Activated T-helper 2 cell treated with anti-CD3 and anti-CD28 coated beads, Interferon-gamma antibody, Interleukin-2, Interleukin-4, amounts not matched to agents 10 μg/mL and 5 μg/mL and 100 μg/mL, durations not matched to agents 14 hours and 24 hours and 36 hours (primary cell): ENCODE measurements at regions not wholly inside any gene's neighbourhood (a gene's known extent, or its start where the extent isn't known, plus 50 kb on each side); places are given as distances from the start of the nearest gene placed in this dataset.

ENCODE experiments used
- DNase-seq: peaks from one replicate; pipeline ENCODE4 v3.0.0; 2021; ENCODE audit warnings: low spot score
- H3K27ac Mint-ChIP-seq: one replicate; pipeline ENCODE4 v1.8.0; 2021; ENCODE audit warnings: mixed read lengths
- H3K27me3 Mint-ChIP-seq: one replicate; pipeline ENCODE4 v1.8.0; 2021; ENCODE audit warnings: low read depth, mixed read lengths
- H3K36me3 Mint-ChIP-seq: one replicate; pipeline ENCODE4 v1.8.0; 2021; ENCODE audit warnings: low read depth, mixed read lengths
- H3K4me1 Mint-ChIP-seq: one replicate; pipeline ENCODE4 v1.8.0; 2021; ENCODE audit warnings: low read depth, mixed read lengths
- H3K4me3 Mint-ChIP-seq: one replicate; pipeline ENCODE4 v1.8.0; 2021; ENCODE audit warnings: low read depth, mild to moderate bottlenecking, moderate library complexity, mixed read lengths
- H3K9me3 Mint-ChIP-seq: one replicate; pipeline ENCODE4 v1.8.0; 2021; ENCODE audit warnings: mixed read lengths
- intact Hi-C: fragments of 100-400 bp; cut with micrococcal nuclease; formaldehyde crosslinking; loops from one replicate; pipeline ENCODE4 v1.15.1; 2023

GRCh38 chr2:3126911-3127621, 250.6 kb downstream of the EIPR1 start:
- H3K36me3 Mint-ChIP-seq = no peaks in the 10 kb centered on the region
- H3K9me3 Mint-ChIP-seq = no peaks in the 10 kb centered on the region
- DNase-seq = no peak
- H3K27me3 Mint-ChIP-seq = no peaks in the 10 kb centered on the region
- intact Hi-C loops = no loop called here
- no peak overlapping the region for H3K4me3 Mint-ChIP-seq
- no peak overlapping the region for H3K27ac Mint-ChIP-seq
- no peaks in the 10 kb centered on the region for H3K4me1 Mint-ChIP-seq

- no peaks in the 10 kb centered on the region for H3K9me3 Mint-ChIP-seq
- H3K4me1 Mint-ChIP-seq = peaks cover 3% of the 10 kb centered on the region
- no peak for DNase-seq
- H3K36me3 Mint-ChIP-seq = no peaks in the 10 kb centered on the region
- H3K27me3 Mint-ChIP-seq = no peaks in the 10 kb centered on the region
- H3K4me3 Mint-ChIP-seq = no peak overlapping the region
- H3K27ac Mint-ChIP-seq = no peak overlapping the region
- intact Hi-C loops = no loop called here
Observed at GRCh38 chr2:3126171-3126910, 251.3 kb downstream of the EIPR1 start.

DNA sequence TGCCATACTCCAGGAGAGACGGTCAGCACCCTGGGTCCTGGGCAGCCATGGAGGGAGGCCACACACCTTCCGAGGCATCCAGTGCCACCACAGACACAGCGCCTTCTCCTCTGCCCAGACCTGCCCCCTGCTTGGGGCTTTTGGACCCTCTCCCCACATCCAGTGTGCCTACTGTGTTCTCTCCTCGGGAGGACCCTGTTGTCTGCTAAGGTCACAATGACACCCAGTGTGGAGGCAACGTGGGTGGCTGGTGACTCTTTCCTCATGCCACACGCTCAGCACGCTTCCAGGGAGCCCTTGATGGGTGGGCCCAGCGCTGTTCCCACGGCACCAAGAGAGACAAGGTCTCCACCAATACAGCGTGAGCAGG, 251.9 kb downstream of the EIPR1 start:
- Mint-ChIP-seq H3K9me3 (no peaks in the 10 kb centered on the region), H3K27me3 (no peaks in the 10 kb centered on the region), H3K4me3 (no peak overlapping the region), H3K4me1 (peaks cover 4% of the 10 kb centered on the region), H3K36me3 (no peaks in the 10 kb centered on the region), H3K27ac (no peak overlapping the region)
- DNase-seq = no peak
- intact Hi-C loops = no loop called here

GRCh38 chr2:3125001-3125760, 252.4 kb downstream of the EIPR1 start:
- no peak overlapping the region for H3K27ac Mint-ChIP-seq
- H3K4me3 Mint-ChIP-seq = no peak overlapping the region
- no peak for DNase-seq
- H3K9me3 Mint-ChIP-seq = no peaks in the 10 kb centered on the region
- no peaks in the 10 kb centered on the region for H3K27me3 Mint-ChIP-seq
- H3K36me3 Mint-ChIP-seq = no peaks in the 10 kb centered on the region
- H3K4me1 Mint-ChIP-seq = peaks cover 4% of the 10 kb centered on the region
- intact Hi-C loops = no loop called here

- Mint-ChIP-seq H3K36me3 (no peaks in the 10 kb centered on the region), H3K27me3 (no peaks in the 10 kb centered on the region), H3K9me3 (no peaks in the 10 kb centered on the region), H3K4me1 (peaks cover 4% of the 10 kb centered on the region), H3K4me3 (no peak overlapping the region), H3K27ac (no peak overlapping the region)
- intact Hi-C loops = no loop called here
- DNase-seq = no peak
Observed at GRCh38 chr2:3122525-3122924, 255.1 kb downstream of the EIPR1 start.

GRCh38 chr2:3121601-3122000, 256.0 kb downstream of the EIPR1 start:
- intact Hi-C loops = no loop called here
- no peak overlapping the region for H3K4me3 Mint-ChIP-seq
- H3K27me3 Mint-ChIP-seq = no peaks in the 10 kb centered on the region
- no peaks in the 10 kb centered on the region for H3K36me3 Mint-ChIP-seq
- no peak for DNase-seq
- no peaks in the 10 kb centered on the region for H3K9me3 Mint-ChIP-seq
- peaks cover 4% of the 10 kb centered on the region for H3K4me1 Mint-ChIP-seq
- H3K27ac Mint-ChIP-seq = no peak overlapping the region

DNA sequence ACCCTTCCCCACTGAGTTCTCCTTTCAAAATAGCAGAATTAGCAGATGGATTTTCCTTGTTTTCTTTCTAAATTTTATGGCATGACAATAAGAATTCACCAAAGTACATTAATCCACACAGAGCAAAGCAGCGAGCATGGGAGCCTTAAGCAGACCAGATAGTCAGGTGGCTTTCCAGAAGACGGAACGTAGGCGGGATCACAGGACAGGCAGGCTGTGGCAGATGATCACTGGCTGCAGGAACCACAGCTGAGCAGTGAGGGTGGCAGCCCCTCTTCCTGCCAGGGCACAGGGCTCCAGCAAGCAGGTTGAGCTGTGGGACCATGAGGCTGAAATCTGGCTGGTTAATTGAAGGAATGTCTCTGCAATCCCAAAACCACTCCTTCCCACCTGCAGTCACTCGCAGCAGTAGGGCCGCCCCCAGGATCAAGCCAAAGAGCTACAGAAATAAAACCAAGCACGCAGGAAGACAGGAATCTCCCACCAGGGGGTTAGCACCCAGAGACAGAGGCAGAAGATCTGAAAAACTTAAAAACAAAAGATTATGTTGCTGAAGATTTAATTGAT, 259.9 kb downstream of the EIPR1 start:
- Mint-ChIP-seq H3K4me1 (peaks cover 4% of the 10 kb centered on the region), H3K9me3 (no peaks in the 10 kb centered on the region), H3K27me3 (no peaks in the 10 kb centered on the region), H3K4me3 (no peak overlapping the region), H3K27ac (no peak overlapping the region), H3K36me3 (no peaks in the 10 kb centered on the region)
- DNase-seq = no peak
- intact Hi-C loops = no loop called here

DNA sequence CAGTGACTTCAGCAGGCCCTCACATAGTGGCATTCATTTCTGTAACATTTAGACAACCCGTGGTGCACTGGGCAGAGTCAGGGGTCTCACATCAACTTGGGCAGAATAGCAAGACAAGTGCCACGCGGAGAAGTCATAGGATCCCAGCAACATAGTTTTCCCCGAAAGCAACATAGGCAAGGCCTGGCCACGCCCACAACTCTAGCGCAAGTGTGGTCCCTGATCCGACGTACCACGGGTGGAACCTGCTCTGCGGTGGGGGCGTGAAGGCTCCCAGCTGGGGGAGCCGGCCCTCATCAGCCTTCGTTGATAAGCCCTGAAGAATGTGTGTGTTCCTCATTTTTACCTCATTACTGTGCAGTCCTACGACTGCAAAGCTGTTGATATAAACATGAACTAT, 261.2 kb downstream of the EIPR1 start:
- Mint-ChIP-seq H3K4me3 (no peak overlapping the region), H3K9me3 (no peaks in the 10 kb centered on the region), H3K4me1 (peaks cover under 1% of the 10 kb centered on the region), H3K27ac (no peak overlapping the region), H3K27me3 (no peaks in the 10 kb centered on the region), H3K36me3 (no peaks in the 10 kb centered on the region)
- intact Hi-C loops = no loop called here
- no peak for DNase-seq

DNA sequence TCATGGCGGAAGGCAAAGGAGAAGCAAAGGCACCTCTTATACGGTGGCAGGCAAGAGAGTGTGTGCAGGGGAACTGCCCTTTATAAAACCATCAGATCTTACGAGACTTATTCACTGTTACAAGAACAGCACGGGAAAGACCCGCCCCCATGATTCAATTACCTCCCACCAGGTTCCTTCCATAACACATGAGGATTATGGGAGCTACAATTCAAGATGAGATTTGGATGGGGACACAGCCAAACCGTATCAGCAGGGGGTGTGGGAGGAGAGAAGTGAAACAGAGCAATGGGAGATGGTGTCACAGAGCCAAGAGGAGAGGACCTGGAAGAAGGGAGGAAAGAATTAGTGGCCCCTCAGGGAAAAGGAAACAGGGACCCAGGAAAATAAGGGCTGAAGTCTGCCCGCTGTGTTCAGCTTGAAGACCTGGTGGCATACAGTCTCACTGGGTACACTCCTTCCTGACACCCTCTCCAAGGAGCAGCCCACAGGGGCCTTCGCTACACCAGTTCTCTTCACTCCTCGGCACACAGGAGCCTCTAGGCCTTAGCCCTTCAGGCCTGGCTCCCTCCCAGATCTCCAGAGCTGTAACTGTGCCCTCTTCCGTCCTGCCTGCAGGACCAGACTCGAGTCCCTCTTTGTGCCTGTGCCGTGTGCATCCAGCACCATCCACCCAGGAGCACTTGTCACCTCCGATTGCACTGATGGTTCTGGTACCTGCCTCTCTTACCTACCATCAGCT, 262.1 kb downstream of the EIPR1 start:
- intact Hi-C loops = no loop called here
- Mint-ChIP-seq H3K27me3 (no peaks in the 10 kb centered on the region), H3K9me3 (peaks cover 6% of the 10 kb centered on the region), H3K4me3 (no peak overlapping the region), H3K36me3 (no peaks in the 10 kb centered on the region), H3K27ac (no peak overlapping the region), H3K4me1 (no peaks in the 10 kb centered on the region)
- DNase-seq = no peak

DNA sequence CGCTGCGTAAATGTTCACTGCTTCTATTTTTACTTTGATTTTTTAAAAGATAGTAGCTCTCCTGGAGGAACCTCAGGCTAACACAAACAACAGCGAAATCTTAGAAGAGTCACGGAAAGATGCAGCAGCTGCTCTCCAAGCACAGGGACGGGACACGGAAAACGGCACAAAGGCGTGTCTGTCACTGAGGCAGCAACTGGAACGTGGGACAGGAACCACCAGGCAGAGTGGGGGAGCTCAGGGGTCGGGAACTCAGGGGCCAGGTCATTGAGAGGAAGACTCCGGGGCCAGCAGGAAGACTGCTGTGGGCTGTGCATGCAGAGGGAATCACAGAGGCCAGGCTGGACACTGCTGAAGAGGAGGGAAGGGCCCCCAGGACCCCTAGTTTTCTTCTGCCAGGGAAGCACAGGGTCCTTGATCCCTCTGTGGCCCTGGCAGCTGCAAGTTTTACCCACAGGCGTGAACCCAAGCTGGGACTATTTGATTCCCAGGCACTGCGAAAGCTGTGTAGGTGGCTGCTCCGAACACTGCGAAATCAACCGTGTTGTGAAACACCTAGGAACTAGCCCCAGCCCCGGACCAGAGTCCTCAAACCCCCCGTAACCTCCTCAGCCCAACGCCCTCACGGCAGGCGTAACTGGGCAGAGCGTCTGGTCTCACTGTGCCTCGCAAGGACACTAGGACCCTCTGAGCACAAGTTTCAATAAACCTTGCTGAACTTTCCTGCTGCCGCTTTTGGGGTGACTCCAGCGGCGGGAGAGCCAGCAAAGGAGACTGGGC, 263.0 kb downstream of the EIPR1 start:
- H3K9me3 Mint-ChIP-seq = peaks cover 12% of the 10 kb centered on the region
- no peak overlapping the region for H3K27ac Mint-ChIP-seq
- H3K36me3 Mint-ChIP-seq = no peaks in the 10 kb centered on the region
- H3K4me1 Mint-ChIP-seq = no peaks in the 10 kb centered on the region
- intact Hi-C loops = no loop called here
- no peaks in the 10 kb centered on the region for H3K27me3 Mint-ChIP-seq
- H3K4me3 Mint-ChIP-seq = no peak overlapping the region
- no peak for DNase-seq

- H3K27me3 Mint-ChIP-seq = no peaks in the 10 kb centered on the region
- intact Hi-C loops = no loop called here
- H3K9me3 Mint-ChIP-seq = peaks cover 12% of the 10 kb centered on the region
- DNase-seq = no peak
- no peak overlapping the region for H3K27ac Mint-ChIP-seq
- H3K4me1 Mint-ChIP-seq = no peaks in the 10 kb centered on the region
- H3K36me3 Mint-ChIP-seq = no peaks in the 10 kb centered on the region
- no peak overlapping the region for H3K4me3 Mint-ChIP-seq
Observed at GRCh38 chr2:3113769-3114168, 263.8 kb downstream of the EIPR1 start.

DNA sequence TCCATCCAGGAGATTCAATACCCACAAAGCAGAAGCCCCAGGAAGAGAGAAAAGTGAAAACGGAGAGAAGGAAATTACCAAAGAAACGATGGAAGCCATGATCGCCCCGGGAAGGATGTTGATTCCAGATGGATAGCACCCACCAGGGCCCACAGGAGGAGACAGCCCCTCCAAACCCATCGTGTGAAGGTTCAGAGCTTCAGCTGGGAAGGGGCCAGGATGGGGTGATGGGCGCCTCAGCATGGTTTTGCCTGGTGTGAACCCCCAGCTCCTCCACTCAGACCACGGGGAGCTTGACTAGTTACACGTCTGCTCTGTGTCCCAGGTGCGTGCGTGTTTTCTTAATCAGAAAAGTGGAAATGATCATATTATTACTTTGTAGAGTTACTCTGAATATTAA, 264.5 kb downstream of the EIPR1 start:
- Mint-ChIP-seq H3K27me3 (no peaks in the 10 kb centered on the region), H3K27ac (no peak overlapping the region), H3K4me3 (no peak overlapping the region), H3K4me1 (no peaks in the 10 kb centered on the region), H3K9me3 (peaks cover 12% of the 10 kb centered on the region), H3K36me3 (no peaks in the 10 kb centered on the region)
- intact Hi-C loops = no loop called here
- DNase-seq = no peak
